Loucy (cell line): ENCODE measurements at regions not wholly inside any gene's neighbourhood (a gene's known extent, or its start where the extent isn't known, plus 50 kb on each side); places are given as distances from the start of the nearest gene placed in this dataset.

Source experiments
- H2AFZ ChIP-seq: fragments of 200-600 bp; sonication (generic); 2 replicates; pipeline ENCODE4 v1.6.0; 2016; ENCODE audit warnings: antibody characterized with exemption, mild to moderate bottlenecking, low read length, moderate library complexity
- H3F3A ChIP-seq: fragments of 200-600 bp; 2 replicates; pipeline ENCODE4 v1.6.0; 2016; ENCODE audit warnings: antibody characterized with exemption, low read depth, mild to moderate bottlenecking
- H3K27me3 ChIP-seq: fragments of 200-600 bp; sonication (generic); 2 replicates; pipeline ENCODE4 v1.6.1; 2014; ENCODE audit warnings: low read length, mild to moderate bottlenecking; ENCODE audit not compliant: insufficient read depth, poor library complexity, severe bottlenecking
- H3K36me3 ChIP-seq: fragments of 200-600 bp; sonication (generic); 2 replicates; pipeline ENCODE4 v1.6.1; 2016; ENCODE audit warnings: low read length; ENCODE audit not compliant: insufficient read depth
- H3K4me1 ChIP-seq: fragments of 200-600 bp; sonication (generic); 2 replicates; pipeline ENCODE4 v1.5.1; 2014; ENCODE audit warnings: low read length, mild to moderate bottlenecking; ENCODE audit not compliant: insufficient read depth, poor library complexity, severe bottlenecking
- H3K4me2 ChIP-seq: fragments of 200-600 bp; sonication (generic); 2 replicates; pipeline ENCODE4 v1.6.0; 2014; ENCODE audit warnings: antibody characterized with exemption, low read length, low read depth, mild to moderate bottlenecking; ENCODE audit not compliant: poor library complexity, severe bottlenecking
- H3K4me3 ChIP-seq: fragments of 200-600 bp; sonication (generic); 2 replicates; pipeline ENCODE4 v1.5.1; 2014; ENCODE audit warnings: low read length, mild to moderate bottlenecking, mixed read lengths; ENCODE audit not compliant: poor library complexity, severe bottlenecking
- H3K79me2 ChIP-seq: fragments of 200-600 bp; sonication (generic); 2 replicates; pipeline ENCODE4 v1.6.1; 2014; ENCODE audit warnings: low read length; ENCODE audit not compliant: insufficient read depth
- H3K9ac ChIP-seq: fragments of 200-600 bp; sonication (generic); 2 replicates; pipeline ENCODE4 v1.6.0; 2014; ENCODE audit warnings: mild to moderate bottlenecking, low read depth, low read length, moderate library complexity; ENCODE audit not compliant: poor library complexity, severe bottlenecking
- H3K9me2 ChIP-seq: fragments of 200-600 bp; sonication (generic); replicated peaks from 2 replicates; pipeline ENCODE4 v1.6.1; 2016; ENCODE audit warnings: low read depth, low read length, mixed read lengths
- H3K9me3 ChIP-seq: fragments of 200-600 bp; sonication (generic); 2 replicates; pipeline ENCODE4 v1.6.1; 2014; ENCODE audit warnings: mild to moderate bottlenecking, antibody characterized with exemption, low read length, low read depth; ENCODE audit not compliant: insufficient read depth
- H4K20me1 ChIP-seq: fragments of 200-600 bp; sonication (generic); 2 replicates; pipeline ENCODE4 v1.6.0; 2014; ENCODE audit warnings: antibody characterized with exemption, low read length, mild to moderate bottlenecking; ENCODE audit not compliant: insufficient read depth, poor library complexity, severe bottlenecking
- EZH2phosphoT487 ChIP-seq: fragments of 200-600 bp; IDR thresholded peaks from 2 replicates; pipeline ENCODE4 v1.6.1; 2018; ENCODE audit warnings: antibody characterized with exemption, mild to moderate bottlenecking, moderate library complexity, borderline replicate concordance
- TF ChIP-seq, protein P1 (sequence below): fragments of 200-600 bp; sonication (generic); conservative IDR thresholded peaks from 2 replicates; pipeline ENCODE4 v1.5.1; 2014; ENCODE audit warnings: mild to moderate bottlenecking, antibody characterized with exemption, low read length

DNA sequence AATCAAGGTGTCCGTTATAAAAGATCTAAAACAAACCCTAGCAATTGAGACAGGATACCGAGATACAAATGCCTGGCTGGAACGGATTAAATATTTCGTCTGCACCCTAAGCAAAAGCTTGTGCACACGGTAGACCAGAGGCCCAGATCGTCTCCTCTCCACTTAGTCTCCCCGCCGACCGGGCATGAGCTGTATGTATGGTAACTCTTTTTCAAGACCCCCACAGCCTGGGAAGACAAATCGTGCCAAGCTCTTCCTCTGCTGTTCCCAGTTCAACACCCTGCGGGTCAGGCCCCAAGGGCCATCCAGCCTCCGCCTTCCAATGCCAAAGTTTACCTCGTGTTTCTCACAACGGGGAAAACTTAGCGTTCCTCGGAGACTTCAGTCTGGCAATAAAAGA lies 285.7 kb upstream of the GALNT17 start:
- Histone ChIP-seq H3K27me3 (no peaks in the 10 kb centered on the region), H3F3A (no peaks in the 10 kb centered on the region), H3K9me3 (peaks cover 3% of the 10 kb centered on the region; the same call in 1 of the 2 replicates), H4K20me1 (no peaks in the 10 kb centered on the region), H3K36me3 (no peaks in the 10 kb centered on the region), H3K9ac (no peak overlapping the region), H3K4me2 (no peak overlapping the region), H3K4me3 (no peak overlapping the region), H3K4me1 (no peaks in the 10 kb centered on the region), H3K9me2 (no peaks in the 10 kb centered on the region), H2AFZ (no peak overlapping the region), H3K79me2 (no peaks in the 10 kb centered on the region)
- TF ChIP-seq EZH2phosphoT487, result no peak
- TF ChIP-seq, protein P1, sequence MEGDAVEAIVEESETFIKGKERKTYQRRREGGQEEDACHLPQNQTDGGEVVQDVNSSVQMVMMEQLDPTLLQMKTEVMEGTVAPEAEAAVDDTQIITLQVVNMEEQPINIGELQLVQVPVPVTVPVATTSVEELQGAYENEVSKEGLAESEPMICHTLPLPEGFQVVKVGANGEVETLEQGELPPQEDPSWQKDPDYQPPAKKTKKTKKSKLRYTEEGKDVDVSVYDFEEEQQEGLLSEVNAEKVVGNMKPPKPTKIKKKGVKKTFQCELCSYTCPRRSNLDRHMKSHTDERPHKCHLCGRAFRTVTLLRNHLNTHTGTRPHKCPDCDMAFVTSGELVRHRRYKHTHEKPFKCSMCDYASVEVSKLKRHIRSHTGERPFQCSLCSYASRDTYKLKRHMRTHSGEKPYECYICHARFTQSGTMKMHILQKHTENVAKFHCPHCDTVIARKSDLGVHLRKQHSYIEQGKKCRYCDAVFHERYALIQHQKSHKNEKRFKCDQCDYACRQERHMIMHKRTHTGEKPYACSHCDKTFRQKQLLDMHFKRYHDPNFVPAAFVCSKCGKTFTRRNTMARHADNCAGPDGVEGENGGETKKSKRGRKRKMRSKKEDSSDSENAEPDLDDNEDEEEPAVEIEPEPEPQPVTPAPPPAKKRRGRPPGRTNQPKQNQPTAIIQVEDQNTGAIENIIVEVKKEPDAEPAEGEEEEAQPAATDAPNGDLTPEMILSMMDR, result no peak

DNA sequence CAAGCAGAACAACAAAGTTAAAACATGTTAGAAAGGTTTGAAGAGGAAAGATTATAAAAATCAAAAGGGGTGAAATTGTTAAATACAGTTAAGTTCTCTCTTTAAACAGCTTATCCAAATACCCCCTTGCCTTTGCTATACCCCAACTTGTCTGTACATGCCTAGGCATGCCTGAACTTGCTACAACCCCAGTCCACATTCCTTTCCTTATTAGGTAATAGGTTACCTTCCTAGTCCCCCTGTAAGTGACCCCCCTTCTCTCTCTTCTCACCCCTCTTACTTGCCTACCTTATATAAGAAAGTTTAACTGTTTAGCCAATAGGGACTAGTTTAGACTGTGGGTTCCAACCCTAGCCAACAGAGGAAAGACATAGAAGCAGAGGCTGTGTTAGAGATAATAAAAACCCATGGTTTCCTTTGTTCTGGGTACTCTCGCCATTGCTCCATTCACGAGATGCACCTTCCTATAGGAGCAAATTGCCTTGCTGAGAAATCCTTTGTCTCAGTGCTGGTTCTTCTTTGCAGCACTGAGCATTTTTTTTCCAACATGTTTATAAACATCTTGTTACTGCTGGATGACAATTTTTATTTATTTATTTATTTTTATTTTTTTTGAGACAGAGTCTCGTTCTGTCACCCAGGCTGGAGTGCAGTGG lies 282.2 kb upstream of the GALNT17 start:
- Histone ChIP-seq H2AFZ (no peak overlapping the region), H3F3A (no peaks in the 10 kb centered on the region), H3K9me3 (peaks cover 3% of the 10 kb centered on the region; the same call in 1 of the 2 replicates), H4K20me1 (no peaks in the 10 kb centered on the region), H3K4me2 (no peak overlapping the region), H3K4me1 (no peaks in the 10 kb centered on the region), H3K27me3 (no peaks in the 10 kb centered on the region), H3K4me3 (no peak overlapping the region), H3K9ac (no peak overlapping the region), H3K79me2 (no peaks in the 10 kb centered on the region), H3K9me2 (no peaks in the 10 kb centered on the region), H3K36me3 (no peaks in the 10 kb centered on the region)
- TF ChIP-seq, protein P1, result no peak

DNA sequence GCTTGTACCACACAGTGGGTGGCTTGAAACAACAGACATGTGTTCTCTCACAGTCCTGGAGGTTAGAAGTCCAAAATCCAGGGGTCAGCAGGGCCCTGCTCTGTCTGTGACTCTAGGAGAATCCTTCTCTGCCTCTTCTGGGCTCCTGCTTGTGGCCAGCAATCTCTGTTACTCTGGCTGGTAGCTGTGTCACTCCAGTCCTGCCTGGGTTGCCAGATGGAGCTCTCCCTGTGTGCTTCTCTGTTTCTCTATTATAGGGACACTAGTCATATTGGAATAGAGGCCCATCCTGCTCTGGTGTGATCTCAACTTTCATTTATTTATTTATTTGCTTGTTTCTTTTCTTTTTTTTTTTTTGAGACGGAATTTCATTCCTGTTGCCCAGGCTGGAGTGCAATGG lies 276.6 kb upstream of the GALNT17 start:
- no peak overlapping the region for H2AFZ ChIP-seq
- H3K9me2 ChIP-seq, result no peaks in the 10 kb centered on the region
- H3K36me3 ChIP-seq, result no peaks in the 10 kb centered on the region
- TF ChIP-seq, protein P1, result no peak; the same call in 1 of the 2 replicates
- no peak for TF ChIP-seq EZH2phosphoT487
- H3K4me2 ChIP-seq, result no peak overlapping the region
- no peaks in the 10 kb centered on the region for H3K4me1 ChIP-seq
- no peak overlapping the region for H3K4me3 ChIP-seq
- no peaks in the 10 kb centered on the region for H3K9me3 ChIP-seq
- no peaks in the 10 kb centered on the region for H3K79me2 ChIP-seq
- H3F3A ChIP-seq, result no peaks in the 10 kb centered on the region
- H3K9ac ChIP-seq, result no peak overlapping the region
- no peaks in the 10 kb centered on the region for H3K27me3 ChIP-seq
- no peaks in the 10 kb centered on the region for H4K20me1 ChIP-seq
